22Rv1 (cell line): ENCODE measurements at regions not wholly inside any gene's neighbourhood (a gene's known extent, or its start where the extent isn't known, plus 50 kb on each side); places are given as distances from the start of the nearest gene placed in this dataset.

ENCODE experiments used
- ZFX ChIP-seq: fragments of 450-650 bp; IDR thresholded peaks from 2 replicates; pipeline ENCODE4 v1.6.1; 2017; ENCODE audit warnings: antibody characterized with exemption, borderline replicate concordance
- TF ChIP-seq, protein P1 (sequence below): fragments of 450-650 bp; IDR thresholded peaks from 2 replicates; pipeline ENCODE4 v1.5.1; 2017; ENCODE audit warnings: mild to moderate bottlenecking

DNA sequence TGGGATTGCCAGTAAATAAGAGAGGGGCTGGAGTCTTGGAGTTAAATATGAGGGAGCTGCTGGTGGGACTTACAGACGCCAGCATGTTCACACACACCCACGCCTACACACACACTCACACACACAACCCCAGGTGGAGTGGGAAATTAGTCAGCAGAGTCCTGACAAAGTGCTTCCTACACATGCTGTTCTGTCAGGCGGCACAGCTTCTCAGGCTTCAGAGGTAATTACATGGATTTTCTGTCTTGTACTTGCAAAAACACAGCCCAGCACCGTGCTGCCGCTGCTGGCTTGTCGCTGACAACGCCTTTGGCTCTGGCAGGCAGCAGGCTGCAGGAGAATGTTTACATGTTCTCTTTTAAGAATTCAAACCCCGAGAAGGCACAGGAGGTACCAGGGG is 1186.3 kb upstream of the CELF4 start:
- TF ChIP-seq, protein P1, sequence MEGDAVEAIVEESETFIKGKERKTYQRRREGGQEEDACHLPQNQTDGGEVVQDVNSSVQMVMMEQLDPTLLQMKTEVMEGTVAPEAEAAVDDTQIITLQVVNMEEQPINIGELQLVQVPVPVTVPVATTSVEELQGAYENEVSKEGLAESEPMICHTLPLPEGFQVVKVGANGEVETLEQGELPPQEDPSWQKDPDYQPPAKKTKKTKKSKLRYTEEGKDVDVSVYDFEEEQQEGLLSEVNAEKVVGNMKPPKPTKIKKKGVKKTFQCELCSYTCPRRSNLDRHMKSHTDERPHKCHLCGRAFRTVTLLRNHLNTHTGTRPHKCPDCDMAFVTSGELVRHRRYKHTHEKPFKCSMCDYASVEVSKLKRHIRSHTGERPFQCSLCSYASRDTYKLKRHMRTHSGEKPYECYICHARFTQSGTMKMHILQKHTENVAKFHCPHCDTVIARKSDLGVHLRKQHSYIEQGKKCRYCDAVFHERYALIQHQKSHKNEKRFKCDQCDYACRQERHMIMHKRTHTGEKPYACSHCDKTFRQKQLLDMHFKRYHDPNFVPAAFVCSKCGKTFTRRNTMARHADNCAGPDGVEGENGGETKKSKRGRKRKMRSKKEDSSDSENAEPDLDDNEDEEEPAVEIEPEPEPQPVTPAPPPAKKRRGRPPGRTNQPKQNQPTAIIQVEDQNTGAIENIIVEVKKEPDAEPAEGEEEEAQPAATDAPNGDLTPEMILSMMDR = no peak
- no peak for TF ChIP-seq ZFX
